Lower leg skin (tissue), 4 donors: ENCODE measurements at regions not wholly inside any gene's neighbourhood (a gene's known extent, or its start where the extent isn't known, plus 50 kb on each side); places are given as distances from the start of the nearest gene placed in this dataset.

Experiments used
- DNase-seq, 2 donors: peaks; one replicate each; pipeline ENCODE4 v3.0.0-alpha.2; 2019; ENCODE audit warnings: low spot score in 2 of 2
- H3K4me3 ChIP-seq: fragments of 200-600 bp; sonication (generic); 2 replicates; pipeline ENCODE4 v1.5.1; 2017; ENCODE audit warnings: mild to moderate bottlenecking, low read depth; ENCODE audit not compliant: poor library complexity, severe bottlenecking
- POLR2A ChIP-seq, 2 donors: fragments of 450-650 bp; IDR thresholded peaks; one replicate each; pipeline ENCODE4 v1.6.1; 2016 to 2017; ENCODE audit warnings: antibody characterized with exemption in 2 of 2, mild to moderate bottlenecking in 1 of 2, moderate library complexity in 1 of 2
- WGBS, 2 donors: methylation state at CpG; one replicate each; pipeline ENCODE4 v1.1.5; 2018; 5-methylcytosine and 5-hydroxymethylcytosine counted together
- intact Hi-C: fragments of 100-400 bp; cut with DNase I; formaldehyde crosslinking; loops from one replicate; pipeline ENCODE4 v1.15.0; 2023; ENCODE audit warnings: low total_unique reads
- TF ChIP-seq, protein P1 (sequence below), 3 donors: fragments of 450-650 bp; IDR thresholded peaks; one replicate each; pipeline ENCODE4 v1.5.1; 2016; ENCODE audit warnings: antibody characterized with exemption in 3 of 3, mild to moderate bottlenecking in 3 of 3, moderate library complexity in 2 of 3

DNA sequence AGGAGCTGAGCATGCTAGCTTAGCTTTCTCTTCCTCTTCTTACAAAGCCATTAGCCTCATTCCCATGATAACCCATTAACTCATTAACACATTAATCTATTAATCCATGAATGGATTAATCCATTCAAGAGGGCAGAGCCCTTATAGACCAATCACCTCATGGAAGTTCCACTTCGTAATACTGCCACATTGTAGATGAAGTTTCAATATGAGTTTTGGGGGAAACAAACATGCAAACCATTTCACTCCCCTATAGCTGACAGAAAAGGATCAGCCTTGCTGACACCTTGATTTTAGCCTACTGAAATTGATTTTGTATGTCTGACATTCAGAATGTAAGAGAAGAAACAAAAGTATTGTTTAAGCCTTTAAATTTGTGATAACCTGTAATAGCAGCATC lies 251.8 kb upstream of the GALNTL6 start:
- no peak for DNase-seq
- 87 to 89% methylated on average over 1 of the region's 1 CpG for WGBS, 2 donors
- H3K4me3 ChIP-seq: no peak overlapping the region
- intact Hi-C loops: no loop called here
- no peak for TF ChIP-seq POLR2A (IDR thresholded peaks at IDR 0.05)
- TF ChIP-seq, protein P1, sequence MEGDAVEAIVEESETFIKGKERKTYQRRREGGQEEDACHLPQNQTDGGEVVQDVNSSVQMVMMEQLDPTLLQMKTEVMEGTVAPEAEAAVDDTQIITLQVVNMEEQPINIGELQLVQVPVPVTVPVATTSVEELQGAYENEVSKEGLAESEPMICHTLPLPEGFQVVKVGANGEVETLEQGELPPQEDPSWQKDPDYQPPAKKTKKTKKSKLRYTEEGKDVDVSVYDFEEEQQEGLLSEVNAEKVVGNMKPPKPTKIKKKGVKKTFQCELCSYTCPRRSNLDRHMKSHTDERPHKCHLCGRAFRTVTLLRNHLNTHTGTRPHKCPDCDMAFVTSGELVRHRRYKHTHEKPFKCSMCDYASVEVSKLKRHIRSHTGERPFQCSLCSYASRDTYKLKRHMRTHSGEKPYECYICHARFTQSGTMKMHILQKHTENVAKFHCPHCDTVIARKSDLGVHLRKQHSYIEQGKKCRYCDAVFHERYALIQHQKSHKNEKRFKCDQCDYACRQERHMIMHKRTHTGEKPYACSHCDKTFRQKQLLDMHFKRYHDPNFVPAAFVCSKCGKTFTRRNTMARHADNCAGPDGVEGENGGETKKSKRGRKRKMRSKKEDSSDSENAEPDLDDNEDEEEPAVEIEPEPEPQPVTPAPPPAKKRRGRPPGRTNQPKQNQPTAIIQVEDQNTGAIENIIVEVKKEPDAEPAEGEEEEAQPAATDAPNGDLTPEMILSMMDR (IDR thresholded peaks at IDR 0.05): no peak

DNA sequence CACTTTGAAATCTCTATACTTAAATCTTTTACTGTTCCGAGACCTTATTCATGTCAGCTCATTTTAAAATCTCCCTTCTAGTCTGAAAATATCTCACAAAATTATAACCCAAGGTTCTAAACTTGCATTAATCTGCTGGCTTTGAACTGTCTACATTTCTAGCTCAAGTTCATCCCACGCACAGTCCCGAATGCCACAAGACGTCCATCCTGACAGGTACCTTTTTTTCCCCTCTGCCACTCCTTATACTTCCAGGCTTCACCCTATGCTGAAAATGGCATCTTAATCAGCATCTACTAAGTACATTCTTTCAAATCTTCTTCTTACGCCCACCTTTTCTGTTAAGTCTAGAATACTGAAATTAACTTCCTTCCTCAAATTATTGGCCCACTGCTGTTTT lies 259.2 kb upstream of the GALNTL6 start:
- TF ChIP-seq POLR2A (IDR thresholded peaks at IDR 0.05): no peak
- TF ChIP-seq, protein P1 (IDR thresholded peaks at IDR 0.05): no peak
- no peak for DNase-seq
- intact Hi-C loops: no loop called here
- WGBS, 2 donors: 84 to 93% methylated on average over 5 of the region's 5 CpGs
- no peak overlapping the region for H3K4me3 ChIP-seq

DNA sequence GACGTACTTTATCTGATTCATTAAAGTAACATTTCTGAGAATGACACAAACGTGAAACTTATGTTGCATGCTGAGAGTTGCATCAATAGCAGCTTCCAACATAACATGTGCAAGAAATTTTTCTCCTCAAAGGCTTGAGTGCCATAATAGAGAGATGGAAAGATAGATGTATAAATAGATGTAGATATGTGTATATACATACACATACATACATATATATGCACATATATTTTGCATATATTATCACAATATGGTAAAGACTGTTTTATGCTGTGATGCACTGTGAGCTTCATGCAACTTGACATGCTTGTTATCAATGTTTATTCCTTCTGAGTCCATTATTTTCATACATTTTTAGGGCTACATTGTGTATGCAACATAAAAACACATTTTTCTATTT lies 270.6 kb upstream of the GALNTL6 start:
- DNase-seq: no peak
- H3K4me3 ChIP-seq: no peak overlapping the region
- no peak for TF ChIP-seq POLR2A (IDR thresholded peaks at IDR 0.05)
- TF ChIP-seq, protein P1 (IDR thresholded peaks at IDR 0.05): no peak
- intact Hi-C loops: no loop called here
- 71 to 79% methylated on average over 2 of the region's 2 CpGs for WGBS, 2 donors

DNA sequence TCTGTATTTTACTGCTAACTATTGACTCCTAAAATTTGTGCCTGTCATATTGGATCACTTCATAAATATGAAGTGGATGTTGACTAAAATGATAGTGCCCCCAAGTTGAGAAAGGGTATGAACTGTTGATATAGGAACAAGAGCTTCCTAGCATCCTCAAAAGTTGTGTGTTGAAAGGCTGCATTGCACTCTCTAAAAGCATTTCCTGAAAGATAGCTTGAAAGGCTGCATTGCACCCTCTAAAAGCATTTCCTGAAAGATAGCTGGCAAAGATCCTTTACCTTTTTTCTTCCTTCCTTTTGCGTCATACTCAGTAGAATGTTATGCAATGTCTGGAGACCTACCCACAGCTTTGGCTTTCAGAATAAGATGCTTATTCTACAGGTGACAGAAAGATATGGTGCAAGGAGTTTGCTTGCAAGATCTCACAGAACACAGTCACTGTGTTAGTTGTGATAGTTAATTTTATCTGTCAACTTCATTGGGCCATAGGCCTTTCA lies 274.6 kb upstream of the GALNTL6 start:
- TF ChIP-seq, protein P1 (IDR thresholded peaks at IDR 0.05): no peak
- H3K4me3 ChIP-seq: no peak overlapping the region
- no peak for DNase-seq
- intact Hi-C loops: no loop called here
- 45 to 48% methylated on average over 1 of the region's 1 CpG for WGBS, 2 donors

DNA sequence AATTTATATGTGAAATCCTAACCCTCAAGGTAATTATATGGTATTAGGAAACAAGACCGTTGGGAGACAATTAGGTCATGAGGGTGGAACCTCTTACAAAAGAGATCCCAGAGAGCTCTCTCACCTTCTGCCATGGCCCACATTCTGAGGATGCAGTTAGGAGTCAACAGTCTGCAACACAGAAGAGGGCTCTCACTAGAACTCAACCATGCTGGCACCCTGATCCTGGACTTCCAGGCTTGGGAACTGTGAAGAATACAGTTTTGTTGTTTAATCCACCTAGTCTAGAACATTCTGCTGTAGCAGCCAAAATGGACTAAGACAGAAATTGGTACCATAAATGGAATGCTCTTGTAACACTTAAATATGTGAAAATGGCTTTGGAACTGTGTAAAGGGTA lies 278.8 kb upstream of the GALNTL6 start:
- 36 to 56% methylated on average over 1 of the region's 1 CpG for WGBS, 2 donors
- intact Hi-C loops: no loop called here

DNA sequence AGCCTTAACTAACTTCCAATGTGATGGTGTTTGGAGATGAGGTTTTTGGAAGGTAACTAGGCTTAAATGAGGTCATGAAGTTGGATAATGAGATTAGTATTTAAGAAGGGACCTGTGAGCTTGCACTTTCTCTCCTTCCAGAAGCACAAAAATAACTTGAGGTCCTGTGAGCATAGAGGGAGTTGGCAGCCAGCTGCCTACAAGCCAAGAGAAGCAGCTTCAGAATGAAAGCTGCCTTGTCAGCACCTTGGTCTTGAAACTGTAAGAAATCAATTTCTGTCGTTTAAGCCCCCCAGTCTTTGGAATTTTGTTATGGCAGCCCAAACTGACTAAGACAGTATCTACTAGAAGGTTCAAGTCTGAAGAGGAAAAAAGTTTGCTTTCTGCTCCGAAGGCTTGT lies 280.2 kb upstream of the GALNTL6 start:
- DNase-seq: no peak
- TF ChIP-seq POLR2A (IDR thresholded peaks at IDR 0.05): no peak
- TF ChIP-seq, protein P1 (IDR thresholded peaks at IDR 0.05): no peak
- no peak overlapping the region for H3K4me3 ChIP-seq
- 58 to 64% methylated on average over 2 of the region's 2 CpGs for WGBS, 2 donors
- intact Hi-C loops: no loop called here

More for the DNA sequence above, 278.8 kb upstream of the GALNTL6 start:
- no peak for TF ChIP-seq POLR2A (IDR thresholded peaks at IDR 0.05)
- TF ChIP-seq, protein P1 (IDR thresholded peaks at IDR 0.05): no peak
- no peak overlapping the region for H3K4me3 ChIP-seq
- no peak for DNase-seq
